ENCODE measurements at regions not wholly inside any gene's neighbourhood (a gene's known extent, or its start where the extent isn't known, plus 50 kb on each side); places are given as distances from the start of the nearest gene placed in this dataset.

- Histone ChIP-seq H3K4me1 (ENCODE audit: control insufficient read depth, insufficient read depth, low read length) (no peaks in the 10 kb centered on the region), H2BK120ac (ENCODE audit: low read depth, low read length) (no peak overlapping the region), H4K20me1 (ENCODE audit: insufficient read depth, low read length) (no peaks in the 10 kb centered on the region), H3K18ac (ENCODE audit: low read depth, low read length) (no peak overlapping the region), H3K4me3 (ENCODE audit: insufficient read depth, low read depth, low read length) (no peak overlapping the region), H3K36me3 (ENCODE audit: control insufficient read depth, insufficient read depth, low read length) (no peaks in the 10 kb centered on the region), H4K5ac (ENCODE audit: low read depth, low read length) (no peak overlapping the region), H2BK20ac (ENCODE audit: low read depth, low read length) (no peak overlapping the region), H2AK9ac (replicated peaks; ENCODE audit: low read depth, low read length, poor library complexity) (no peak overlapping the region), H3K4me2 (ENCODE audit: low read depth, low read length) (no peak overlapping the region), H3K9me3 (ENCODE audit: control insufficient read depth, insufficient read depth, low read length) (no peaks in the 10 kb centered on the region), H3K9ac (ENCODE audit: low read depth, low read length) (no peak overlapping the region), H3K14ac (replicated peaks; ENCODE audit: low read depth, low read length) (no peak overlapping the region), H2AFZ (replicated peaks; ENCODE audit: low read length, poor library complexity) (no peak overlapping the region), H2BK5ac (ENCODE audit: low read depth, low read length, poor library complexity, severe bottlenecking) (no peak overlapping the region), H3K23ac (ENCODE audit: low read depth, low read length) (no peak overlapping the region), H3K4ac (ENCODE audit: low read depth, low read length) (no peak overlapping the region), H3K79me1 (ENCODE audit: low read depth in 1 of 2, low read length in 2 of 2) (no peaks in the 10 kb centered on the region), H3K9me1 (ENCODE audit: insufficient read depth, low read length) (no peaks in the 10 kb centered on the region), H4K91ac (ENCODE audit: insufficient read depth, low read depth, low read length) (no peak overlapping the region), H2AK5ac (ENCODE audit: low read depth, low read length) (no peak overlapping the region), H3K27me3 (ENCODE audit: control insufficient read depth, insufficient read depth, low read length) (no peaks in the 10 kb centered on the region), H3K56ac (ENCODE audit: extremely low read depth, insufficient read depth, low read length) (no peak overlapping the region), H2BK15ac (ENCODE audit: low read depth, low read length) (no peak overlapping the region), H3K27ac (ENCODE audit: insufficient read depth, low read length) (no peak overlapping the region), H4K8ac (ENCODE audit: low read depth in 2 of 2, low read length in 2 of 2) (no peak overlapping the region)
- no peak for ATAC-seq (ENCODE audit: low read depth)
- dilution Hi-C loops (cut with HindIII; ENCODE audit: low sequenced_read_pairs, unreplicated experiment) (no loop called here), intact Hi-C loops (cut with micrococcal nuclease) (no loop called here), in situ Hi-C loops (cut with MboI; ENCODE audit: low sequenced_read_pairs) (no loop called here)
- POLR2A ChIA-PET (ENCODE audit: unreplicated experiment), result no interaction called here
- BruUV-seq (replicated peaks), result no TSS peak
- TF ChIP-seq CEBPB (IDR thresholded peaks at IDR 0.05; ENCODE audit: low read depth, low read length) (no peak), RFX5 (IDR thresholded peaks at IDR 0.05; ENCODE audit: low read depth, low read length) (no peak), RAD21 (IDR thresholded peaks at IDR 0.05; ENCODE audit: low read length) (no peak), NFE2L2 (IDR thresholded peaks at IDR 0.05; ENCODE audit: low read depth, low read length) (no peak), RCOR1 (IDR thresholded peaks at IDR 0.05; ENCODE audit: insufficient replicate concordance, low read length) (no peak), BHLHE40 (IDR thresholded peaks at IDR 0.05; ENCODE audit: low read depth, low read length) (no peak), FOS (IDR thresholded peaks at IDR 0.05; ENCODE audit: low read depth, low read length) (no peak), MAZ (IDR thresholded peaks at IDR 0.05; ENCODE audit: borderline replicate concordance, low read depth, low read length) (no peak), MAFK (IDR thresholded peaks at IDR 0.05; ENCODE audit: low read depth, low read length) (no peak), POLR2A (IDR thresholded peaks at IDR 0.05; ENCODE audit: low read depth, low read length) (no peak), CHD1 (IDR thresholded peaks at IDR 0.05; ENCODE audit: low read depth, low read length) (no peak), MXI1 (IDR thresholded peaks at IDR 0.05; ENCODE audit: borderline replicate concordance, low read depth, low read length) (no peak), SMC3 (IDR thresholded peaks at IDR 0.05; ENCODE audit: low read depth, low read length) (no peak)
- TF ChIP-seq, protein P1, sequence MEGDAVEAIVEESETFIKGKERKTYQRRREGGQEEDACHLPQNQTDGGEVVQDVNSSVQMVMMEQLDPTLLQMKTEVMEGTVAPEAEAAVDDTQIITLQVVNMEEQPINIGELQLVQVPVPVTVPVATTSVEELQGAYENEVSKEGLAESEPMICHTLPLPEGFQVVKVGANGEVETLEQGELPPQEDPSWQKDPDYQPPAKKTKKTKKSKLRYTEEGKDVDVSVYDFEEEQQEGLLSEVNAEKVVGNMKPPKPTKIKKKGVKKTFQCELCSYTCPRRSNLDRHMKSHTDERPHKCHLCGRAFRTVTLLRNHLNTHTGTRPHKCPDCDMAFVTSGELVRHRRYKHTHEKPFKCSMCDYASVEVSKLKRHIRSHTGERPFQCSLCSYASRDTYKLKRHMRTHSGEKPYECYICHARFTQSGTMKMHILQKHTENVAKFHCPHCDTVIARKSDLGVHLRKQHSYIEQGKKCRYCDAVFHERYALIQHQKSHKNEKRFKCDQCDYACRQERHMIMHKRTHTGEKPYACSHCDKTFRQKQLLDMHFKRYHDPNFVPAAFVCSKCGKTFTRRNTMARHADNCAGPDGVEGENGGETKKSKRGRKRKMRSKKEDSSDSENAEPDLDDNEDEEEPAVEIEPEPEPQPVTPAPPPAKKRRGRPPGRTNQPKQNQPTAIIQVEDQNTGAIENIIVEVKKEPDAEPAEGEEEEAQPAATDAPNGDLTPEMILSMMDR (conservative IDR thresholded peaks at IDR 0.05; ENCODE audit: low read depth, low read length), result no peak
- TF ChIP-seq, protein P2, sequence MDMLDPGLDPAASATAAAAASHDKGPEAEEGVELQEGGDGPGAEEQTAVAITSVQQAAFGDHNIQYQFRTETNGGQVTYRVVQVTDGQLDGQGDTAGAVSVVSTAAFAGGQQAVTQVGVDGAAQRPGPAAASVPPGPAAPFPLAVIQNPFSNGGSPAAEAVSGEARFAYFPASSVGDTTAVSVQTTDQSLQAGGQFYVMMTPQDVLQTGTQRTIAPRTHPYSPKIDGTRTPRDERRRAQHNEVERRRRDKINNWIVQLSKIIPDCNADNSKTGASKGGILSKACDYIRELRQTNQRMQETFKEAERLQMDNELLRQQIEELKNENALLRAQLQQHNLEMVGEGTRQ (IDR thresholded peaks at IDR 0.05; ENCODE audit: low read depth, low read length), result no peak
- TF ChIP-seq, protein P3, sequence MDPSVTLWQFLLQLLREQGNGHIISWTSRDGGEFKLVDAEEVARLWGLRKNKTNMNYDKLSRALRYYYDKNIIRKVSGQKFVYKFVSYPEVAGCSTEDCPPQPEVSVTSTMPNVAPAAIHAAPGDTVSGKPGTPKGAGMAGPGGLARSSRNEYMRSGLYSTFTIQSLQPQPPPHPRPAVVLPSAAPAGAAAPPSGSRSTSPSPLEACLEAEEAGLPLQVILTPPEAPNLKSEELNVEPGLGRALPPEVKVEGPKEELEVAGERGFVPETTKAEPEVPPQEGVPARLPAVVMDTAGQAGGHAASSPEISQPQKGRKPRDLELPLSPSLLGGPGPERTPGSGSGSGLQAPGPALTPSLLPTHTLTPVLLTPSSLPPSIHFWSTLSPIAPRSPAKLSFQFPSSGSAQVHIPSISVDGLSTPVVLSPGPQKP (IDR thresholded peaks at IDR 0.05; ENCODE audit: borderline replicate concordance, low read depth, low read length), result no peak
- 100% methylated on average over 1 of the region's 1 CpG; no CpG with 5 or more reads in 1 of the 2 experiments for WGBS, 2 experiments (ENCODE audit: extremely low coverage in 2 of 2, insufficient read length in 1 of 2)
- no peak for DNase-seq
- CTCF ChIA-PET, result no interaction called here
Measured at GRCh38 chr13:63311587-63311986, 1895.9 kb upstream of the PCDH20 start.
